IMR-90 (cell line): ENCODE measurements at regions not wholly inside any gene's neighbourhood (a gene's known extent, or its start where the extent isn't known, plus 50 kb on each side); places are given as distances from the start of the nearest gene placed in this dataset.

ENCODE experiments used
- ATAC-seq: fragments of 200-7000 bp; cut with Tn5 transposase; 2 replicates; pipeline ENCODE4 v1.9.1; 2020; ENCODE audit warnings: low read depth, mild to moderate bottlenecking, moderate library complexity
- BruUV-seq: library from RNA; stranded (reverse); fragments of 400-500 nt; replicated peaks from 2 replicates; lab custom pipeline; 2021; lab: Mats Ljungman, UMichigan
- CTCF ChIA-PET: fragments of 300-600 bp; formaldehyde crosslinking; extraction: SDS; loops from one replicate; lab custom pipeline; 2021; ENCODE audit warnings: antibody characterized with exemption; lab: Yijun Ruan, JAX
- POLR2A ChIA-PET: fragments of 300-600 bp; sonication (Branson Sonifier 250); formaldehyde crosslinking; loops from one replicate; lab custom pipeline; 2022; ENCODE audit warnings: antibody characterized with exemption; ENCODE audit not compliant: unreplicated experiment; lab: Charles Lee
- DNase-seq: peaks from one replicate; pipeline ENCODE4 v3.0.0; 2013
- H2AFZ ChIP-seq: replicated peaks from 2 replicates; pipeline ENCODE3; 2013; ENCODE audit warnings: low read length, mild to moderate bottlenecking; ENCODE audit not compliant: poor library complexity
- H2AK5ac ChIP-seq: 2 replicates; pipeline ENCODE4 v1.6.1; 2013; ENCODE audit warnings: low read depth, low read length, inconsistent platforms
- H2AK9ac ChIP-seq: replicated peaks from 2 replicates; pipeline ENCODE3; 2013; ENCODE audit warnings: mild to moderate bottlenecking, low read depth, low read length, moderate library complexity; ENCODE audit not compliant: poor library complexity
- H2BK120ac ChIP-seq: 2 replicates; pipeline ENCODE4 v1.6.1; 2013; ENCODE audit warnings: low read depth, low read length, inconsistent platforms
- H2BK15ac ChIP-seq: 3 replicates; pipeline ENCODE4 v1.6.1; 2013; ENCODE audit warnings: low read depth, low read length, inconsistent platforms
- H2BK20ac ChIP-seq: 2 replicates; pipeline ENCODE4 v1.6.1; 2013; ENCODE audit warnings: low read depth, mild to moderate bottlenecking, inconsistent platforms, low read length, moderate library complexity
- H2BK5ac ChIP-seq: 2 replicates; pipeline ENCODE4 v1.6.1; 2013; ENCODE audit warnings: mild to moderate bottlenecking, low read depth, low read length, inconsistent platforms; ENCODE audit not compliant: poor library complexity, severe bottlenecking
- H3K14ac ChIP-seq: replicated peaks from 2 replicates; pipeline ENCODE4 v1.6.1; 2013; ENCODE audit warnings: low read depth, low read length, inconsistent platforms
- H3K18ac ChIP-seq: 2 replicates; pipeline ENCODE4 v1.6.1; 2013; ENCODE audit warnings: low read depth, low read length, control low read depth
- H3K23ac ChIP-seq: 2 replicates; pipeline ENCODE4 v1.6.1; 2013; ENCODE audit warnings: low read depth, low read length, inconsistent platforms
- H3K27ac ChIP-seq: 2 replicates; pipeline ENCODE4 v1.5.1; 2013; ENCODE audit warnings: mild to moderate bottlenecking, control low read depth, low read length; ENCODE audit not compliant: insufficient read depth
- H3K27me3 ChIP-seq: 2 replicates; pipeline ENCODE4 v1.6.1; 2013; ENCODE audit warnings: low read length; ENCODE audit not compliant: control insufficient read depth, insufficient read depth
- H3K36me3 ChIP-seq: 2 replicates; pipeline ENCODE4 v1.6.1; 2013; ENCODE audit warnings: low read length, mixed read lengths; ENCODE audit not compliant: control insufficient read depth, insufficient read depth
- H3K4ac ChIP-seq: 2 replicates; pipeline ENCODE4 v1.6.1; 2013; ENCODE audit warnings: low read depth, low read length, inconsistent platforms
- H3K4me1 ChIP-seq: 2 replicates; pipeline ENCODE4 v1.6.1; 2013; ENCODE audit warnings: low read length, mixed read lengths; ENCODE audit not compliant: control insufficient read depth, insufficient read depth
- H3K4me2 ChIP-seq: 2 replicates; pipeline ENCODE4 v1.6.1; 2013; ENCODE audit warnings: low read depth, mild to moderate bottlenecking, control low read depth, low read length, moderate library complexity
- H3K4me3 ChIP-seq: 2 replicates; pipeline ENCODE4 v1.5.1; 2013; ENCODE audit warnings: low read depth, mild to moderate bottlenecking, control low read depth, low read length, moderate library complexity; ENCODE audit not compliant: insufficient read depth
- H3K56ac ChIP-seq: 2 replicates; pipeline ENCODE4 v1.6.1; 2013; ENCODE audit warnings: low read length, inconsistent platforms; ENCODE audit not compliant: insufficient read depth; ENCODE audit errors: extremely low read depth
- H3K79me1 ChIP-seq, 2 experiments: 2 replicates each; pipeline ENCODE4 v1.6.1; 2013; ENCODE audit warnings: low read length in 2 of 2, inconsistent platforms in 1 of 2, low read depth in 1 of 2
- H3K9ac ChIP-seq: 2 replicates; pipeline ENCODE4 v1.6.1; 2013; ENCODE audit warnings: low read depth, low read length, control low read depth
- H3K9me1 ChIP-seq: 2 replicates; pipeline ENCODE4 v1.6.1; 2013; ENCODE audit warnings: low read length, inconsistent platforms; ENCODE audit not compliant: insufficient read depth
- H3K9me3 ChIP-seq: 2 replicates; pipeline ENCODE4 v1.6.1; 2013; ENCODE audit warnings: low read length; ENCODE audit not compliant: control insufficient read depth, insufficient read depth
- H4K20me1 ChIP-seq: 2 replicates; pipeline ENCODE4 v1.6.1; 2013; ENCODE audit warnings: low read length, inconsistent platforms; ENCODE audit not compliant: insufficient read depth
- H4K5ac ChIP-seq: 2 replicates; pipeline ENCODE4 v1.6.1; 2013; ENCODE audit warnings: mild to moderate bottlenecking, low read depth, low read length, control low read depth
- H4K8ac ChIP-seq, 2 experiments: 2 replicates each; pipeline ENCODE4 v1.6.1; 2013; ENCODE audit warnings: low read depth in 2 of 2, low read length in 2 of 2, control low read depth in 1 of 2, inconsistent platforms in 1 of 2
- H4K91ac ChIP-seq: 2 replicates; pipeline ENCODE4 v1.6.1; 2013; ENCODE audit warnings: low read depth, low read length, inconsistent platforms; ENCODE audit not compliant: insufficient read depth
- BHLHE40 ChIP-seq: fragments of 150-350 bp; IDR thresholded peaks from 2 replicates; pipeline ENCODE4 v1.6.1; 2016; ENCODE audit warnings: mild to moderate bottlenecking, low read depth, low read length
- CTCF ChIP-seq: conservative IDR thresholded peaks from 2 replicates; pipeline ENCODE4 v1.5.1; 2012; ENCODE audit warnings: mild to moderate bottlenecking, low read depth, low read length, improper control_type of control experiment
- FOS ChIP-seq: fragments of 150-350 bp; IDR thresholded peaks from 2 replicates; pipeline ENCODE4 v1.6.1; 2016; ENCODE audit warnings: low read depth, low read length
- MXI1 ChIP-seq: IDR thresholded peaks from 2 replicates; pipeline ENCODE4 v1.6.1; 2012; ENCODE audit warnings: low read depth, mild to moderate bottlenecking, low read length, moderate library complexity, borderline replicate concordance
- RCOR1 ChIP-seq: IDR thresholded peaks from 2 replicates; pipeline ENCODE4 v1.6.1; 2012; ENCODE audit warnings: mild to moderate bottlenecking, low read length, improper control_type of control experiment; ENCODE audit not compliant: insufficient replicate concordance
- RFX5 ChIP-seq: IDR thresholded peaks from 2 replicates; pipeline ENCODE4 v1.8.0; 2012; ENCODE audit warnings: low read depth, mild to moderate bottlenecking, low read length, moderate library complexity
- SMC3 ChIP-seq: fragments of 150-350 bp; IDR thresholded peaks from 2 replicates; pipeline ENCODE4 v1.6.1; 2016; ENCODE audit warnings: low read depth, mild to moderate bottlenecking, antibody characterized with exemption, low read length, moderate library complexity
- WGBS, 2 experiments: methylation state at CpG; one replicate each; pipeline versions ENCODE4 v1.1.5 to v1.1.7; 2013; ENCODE audit warnings: missing lambda C conversion rate in 2 of 2; ENCODE audit not compliant: insufficient read length in 1 of 2; ENCODE audit errors: extremely low coverage in 2 of 2; 5-methylcytosine and 5-hydroxymethylcytosine counted together
- dilution Hi-C: fragments of 300-500 bp; cut with HindIII; formaldehyde crosslinking; loops from one replicate; pipeline ENCODE4 v1.14.3; 2018; ENCODE audit warnings: low sequenced_read_pairs; ENCODE audit not compliant: unreplicated experiment
- in situ Hi-C: fragments of 300-500 bp; cut with MboI; formaldehyde crosslinking; loops from 3 replicates; pipeline ENCODE4 v1.14.3; 2019; ENCODE audit warnings: low sequenced_read_pairs, inconsistent platforms, mixed read lengths
- intact Hi-C: fragments of 100-400 bp; cut with micrococcal nuclease; formaldehyde crosslinking; loops from 2 replicates; pipeline ENCODE4 v1.10.0; 2022
- TF ChIP-seq, protein P1 (sequence below): fragments of 150-350 bp; IDR thresholded peaks from 2 replicates; pipeline ENCODE4 v1.6.1; 2016; ENCODE audit warnings: low read depth, mild to moderate bottlenecking, low read length, moderate library complexity, borderline replicate concordance
- TF ChIP-seq, protein P2 (sequence below): fragments of 150-350 bp; IDR thresholded peaks from 2 replicates; pipeline ENCODE4 v1.6.1; 2017; ENCODE audit warnings: mild to moderate bottlenecking, antibody characterized with exemption, low read length, low read depth

GRCh38 chr12:98096436-98096835, 419.0 kb upstream of the TMPO start:
- Histone ChIP-seq H3K27me3 (no peaks in the 10 kb centered on the region), H3K79me1 (no peaks in the 10 kb centered on the region), H4K8ac (no peak overlapping the region), H2BK15ac (no peak overlapping the region), H3K23ac (no peak overlapping the region), H3K4ac (no peak overlapping the region), H3K9me1 (no peaks in the 10 kb centered on the region), H3K56ac (no peak overlapping the region), H3K27ac (no peak overlapping the region), H2BK5ac (no peak overlapping the region), H2BK120ac (no peak overlapping the region), H2AFZ (no peak overlapping the region), H4K91ac (no peak overlapping the region), H2BK20ac (no peak overlapping the region), H3K14ac (no peak overlapping the region), H4K20me1 (no peaks in the 10 kb centered on the region), H3K9ac (no peak overlapping the region), H3K4me1 (no peaks in the 10 kb centered on the region), H4K5ac (no peak overlapping the region), H3K4me3 (no peak overlapping the region), H2AK5ac (no peak overlapping the region), H2AK9ac (no peak overlapping the region), H3K36me3 (no peaks in the 10 kb centered on the region), H3K18ac (no peak overlapping the region), H3K4me2 (no peak overlapping the region), H3K9me3 (peaks cover 7% of the 10 kb centered on the region)
- intact Hi-C loops: no loop called here
- dilution Hi-C loops: no loop called here
- BruUV-seq: no TSS peak
- no peak for ATAC-seq
- 80% methylated on average over 1 of the region's 2 CpGs; no CpG with 5 or more reads in 1 of the 2 experiments for WGBS, 2 experiments
- no peak for DNase-seq
- CTCF ChIA-PET: no interaction called here
- POLR2A ChIA-PET: no interaction called here
- TF ChIP-seq BHLHE40 (no peak), RCOR1 (no peak), SMC3 (no peak), CTCF (no peak), FOS (no peak), RFX5 (no peak), MXI1 (no peak)
- TF ChIP-seq, protein P1, sequence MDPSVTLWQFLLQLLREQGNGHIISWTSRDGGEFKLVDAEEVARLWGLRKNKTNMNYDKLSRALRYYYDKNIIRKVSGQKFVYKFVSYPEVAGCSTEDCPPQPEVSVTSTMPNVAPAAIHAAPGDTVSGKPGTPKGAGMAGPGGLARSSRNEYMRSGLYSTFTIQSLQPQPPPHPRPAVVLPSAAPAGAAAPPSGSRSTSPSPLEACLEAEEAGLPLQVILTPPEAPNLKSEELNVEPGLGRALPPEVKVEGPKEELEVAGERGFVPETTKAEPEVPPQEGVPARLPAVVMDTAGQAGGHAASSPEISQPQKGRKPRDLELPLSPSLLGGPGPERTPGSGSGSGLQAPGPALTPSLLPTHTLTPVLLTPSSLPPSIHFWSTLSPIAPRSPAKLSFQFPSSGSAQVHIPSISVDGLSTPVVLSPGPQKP: no peak
- TF ChIP-seq, protein P2, sequence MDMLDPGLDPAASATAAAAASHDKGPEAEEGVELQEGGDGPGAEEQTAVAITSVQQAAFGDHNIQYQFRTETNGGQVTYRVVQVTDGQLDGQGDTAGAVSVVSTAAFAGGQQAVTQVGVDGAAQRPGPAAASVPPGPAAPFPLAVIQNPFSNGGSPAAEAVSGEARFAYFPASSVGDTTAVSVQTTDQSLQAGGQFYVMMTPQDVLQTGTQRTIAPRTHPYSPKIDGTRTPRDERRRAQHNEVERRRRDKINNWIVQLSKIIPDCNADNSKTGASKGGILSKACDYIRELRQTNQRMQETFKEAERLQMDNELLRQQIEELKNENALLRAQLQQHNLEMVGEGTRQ: no peak
- in situ Hi-C loops: no loop called here
